ENCODE measurements at regions not wholly inside any gene's neighbourhood (a gene's known extent, or its start where the extent isn't known, plus 50 kb on each side); places are given as distances from the start of the nearest gene placed in this dataset.

- no peak for DNase-seq
Measured at GRCh38 chr15:88378188-88378637, 89.0 kb downstream of the MRPL46 start.

- no peak for DNase-seq
Measured at GRCh38 chr15:88377509-88377908, 89.7 kb downstream of the MRPL46 start.

- DNase-seq, result no peak
Measured at GRCh38 chr15:88376574-88377174, 90.5 kb downstream of the MRPL46 start.

- no peak for DNase-seq
Measured at GRCh38 chr15:88375234-88375927, 91.8 kb downstream of the MRPL46 start.

GRCh38 chr15:88365124-88365523 lies 102.1 kb downstream of the MRPL46 start:
- no peak for DNase-seq

GRCh38 chr15:88348579-88349230 lies 92.2 kb upstream of the NTRK3 start:
- no peak for DNase-seq

GRCh38 chr15:88345962-88346361 lies 89.4 kb upstream of the NTRK3 start:
- DNase-seq, result no peak

GRCh38 chr15:88344786-88345185 lies 88.2 kb upstream of the NTRK3 start:
- no peak for DNase-seq

- no peak for DNase-seq
Measured at GRCh38 chr15:88342666-88343065, 86.1 kb upstream of the NTRK3 start.

GRCh38 chr15:88341653-88342052 lies 85.1 kb upstream of the NTRK3 start:
- DNase-seq, result no peak

GRCh38 chr15:88341006-88341405 lies 84.5 kb upstream of the NTRK3 start:
- DNase-seq, result no peak

- no peak for DNase-seq
Measured at GRCh38 chr15:88337993-88338392, 81.5 kb upstream of the NTRK3 start.

GRCh38 chr15:88335074-88335473 lies 78.5 kb upstream of the NTRK3 start:
- DNase-seq, result no peak

GRCh38 chr15:88334436-88334835 lies 77.9 kb upstream of the NTRK3 start:
- no peak for DNase-seq

GRCh38 chr15:88331291-88331690 lies 74.8 kb upstream of the NTRK3 start:
- DNase-seq, result peak; percentile 47

GRCh38 chr15:88326924-88327323 lies 70.4 kb upstream of the NTRK3 start:
- DNase-seq, result no peak

GRCh38 chr15:88324741-88325065 lies 68.2 kb upstream of the NTRK3 start:
- no peak for DNase-seq

- no peak for DNase-seq
Measured at GRCh38 chr15:88323976-88324740, 67.6 kb upstream of the NTRK3 start.

GRCh38 chr15:88323468-88323867 lies 66.9 kb upstream of the NTRK3 start:
- DNase-seq, result no peak

- DNase-seq, result no peak
Measured at GRCh38 chr15:88322461-88322860, 65.9 kb upstream of the NTRK3 start.

GRCh38 chr15:88321271-88321670 lies 64.7 kb upstream of the NTRK3 start:
- no peak for DNase-seq

- DNase-seq, result no peak
Measured at GRCh38 chr15:88316586-88316985, 60.0 kb upstream of the NTRK3 start.

GRCh38 chr15:88315221-88315878 lies 58.8 kb upstream of the NTRK3 start:
- no peak for DNase-seq
